ENCODE measurements at regions not wholly inside any gene's neighbourhood (a gene's known extent, or its start where the extent isn't known, plus 50 kb on each side); places are given as distances from the start of the nearest gene placed in this dataset.

- peaks cover 0 to 3% of the 10 kb centered on the region in 2 donors for H3K9me3 ChIP-seq (replicated peaks in 1 of 2; ENCODE audit: control insufficient read depth in 1 of 2, insufficient read depth in 1 of 2, low read length in 2 of 2)
- no peaks in the 10 kb centered on the region for H4K20me1 ChIP-seq (ENCODE audit: insufficient read depth, low read length)
- no peak for TF ChIP-seq CTCF (IDR thresholded peaks at IDR 0.05)
- Mint-ChIP-seq H3K36me3 (no peaks in the 10 kb centered on the region), H3K27me3 (ENCODE audit: low read depth in 3 of 3) (peaks cover 0 to 6% (median 1%) of the 10 kb centered on the region in 3 donors), H3K9me3 (peaks cover 0 to 4% (median 2%) of the 10 kb centered on the region in 7 donors), H3K4me3 (no peak overlapping the region), H3K4me1 (no peaks in the 10 kb centered on the region), H3K27ac (no peak overlapping the region)
- no peak overlapping the region for H3K9ac ChIP-seq (ENCODE audit: insufficient read depth, low read length, poor library complexity, severe bottlenecking)
- H3K36me3 ChIP-seq (replicated peaks in 1 of 2; ENCODE audit: control insufficient read depth in 1 of 2, insufficient read depth in 2 of 2, low read length in 2 of 2), result no peaks in the 10 kb centered on the region
- DNase-seq, result no peak
- H3K79me2 ChIP-seq (ENCODE audit: insufficient read depth, low read length), result no peaks in the 10 kb centered on the region
- no peaks in the 10 kb centered on the region for H3K4me1 ChIP-seq (ENCODE audit: control insufficient read depth in 1 of 2, insufficient read depth in 2 of 2, low read length in 2 of 2)
- intact Hi-C loops (cut with micrococcal nuclease), result no loop called here
- H3K27me3 ChIP-seq (ENCODE audit: control insufficient read depth in 2 of 2, insufficient read depth in 2 of 2, low read length in 2 of 2), result no peaks in the 10 kb centered on the region
- 93% methylated on average over 5 of the region's 5 CpGs for WGBS (ENCODE audit: insufficient coverage)
- H2AFZ ChIP-seq (ENCODE audit: insufficient read depth, low read depth, low read length, poor library complexity, severe bottlenecking), result no peak overlapping the region
- H3K4me2 ChIP-seq (replicated peaks; ENCODE audit: extremely low read depth, low read length, poor library complexity, severe bottlenecking), result no peak overlapping the region
- no peak overlapping the region for H3K4me3 ChIP-seq (replicated peaks in 1 of 3; ENCODE audit: low read depth in 2 of 3, low read length in 3 of 3)
- H3K27ac ChIP-seq (ENCODE audit: low read depth in 1 of 2, low read length in 2 of 2), result no peak overlapping the region
These were observed 480.3 kb downstream of the DIRAS2 start for GRCh38 chr9:90162326-90162725.

- Histone ChIP-seq H3K27ac (ENCODE audit: low read depth in 1 of 2, low read length in 2 of 2) (no peak overlapping the region), H3K27me3 (ENCODE audit: control insufficient read depth in 2 of 2, insufficient read depth in 2 of 2, low read length in 2 of 2) (no peaks in the 10 kb centered on the region), H2AFZ (ENCODE audit: insufficient read depth, low read depth, low read length, poor library complexity, severe bottlenecking) (no peak overlapping the region), H3K4me3 (replicated peaks in 1 of 3; ENCODE audit: low read depth in 2 of 3, low read length in 3 of 3) (no peak overlapping the region), H3K4me1 (ENCODE audit: control insufficient read depth in 1 of 2, insufficient read depth in 2 of 2, low read length in 2 of 2) (no peaks in the 10 kb centered on the region), H3K9ac (ENCODE audit: insufficient read depth, low read length, poor library complexity, severe bottlenecking) (no peak overlapping the region), H4K20me1 (ENCODE audit: insufficient read depth, low read length) (no peaks in the 10 kb centered on the region), H3K4me2 (replicated peaks; ENCODE audit: extremely low read depth, low read length, poor library complexity, severe bottlenecking) (no peak overlapping the region), H3K79me2 (ENCODE audit: insufficient read depth, low read length) (no peaks in the 10 kb centered on the region), H3K9me3 (replicated peaks in 1 of 2; ENCODE audit: control insufficient read depth in 1 of 2, insufficient read depth in 1 of 2, low read length in 2 of 2) (peaks cover 0 to 3% of the 10 kb centered on the region in 2 donors), H3K36me3 (replicated peaks in 1 of 2; ENCODE audit: control insufficient read depth in 1 of 2, insufficient read depth in 2 of 2, low read length in 2 of 2) (no peaks in the 10 kb centered on the region)
- DNase-seq, result no peak
- intact Hi-C loops (cut with micrococcal nuclease), result no loop called here
- no peaks in the 10 kb centered on the region for H3K4me1 Mint-ChIP-seq
- H3K36me3 Mint-ChIP-seq, result no peaks in the 10 kb centered on the region
- no peak overlapping the region for H3K4me3 Mint-ChIP-seq
- peaks cover 0 to 6% (median 1%) of the 10 kb centered on the region in 3 donors for H3K27me3 Mint-ChIP-seq (ENCODE audit: low read depth in 3 of 3)
- no peak overlapping the region for H3K27ac Mint-ChIP-seq
- peaks cover 0 to 4% (median 2%) of the 10 kb centered on the region in 7 donors for H3K9me3 Mint-ChIP-seq
- WGBS (ENCODE audit: insufficient coverage), result no CpG with 5 or more reads among the region's 3 CpGs
- TF ChIP-seq CTCF (IDR thresholded peaks at IDR 0.05), result no peak
These were observed 479.8 kb downstream of the DIRAS2 start for GRCh38 chr9:90162819-90163218.
